Activated naive CD4-positive, alpha-beta T cell treated with anti-CD3 and anti-CD28 coated beads for 36 hours (primary cell): ENCODE measurements at regions not wholly inside any gene's neighbourhood (a gene's known extent, or its start where the extent isn't known, plus 50 kb on each side); places are given as distances from the start of the nearest gene placed in this dataset.

Source experiments
- CTCF ChIA-PET: fragments of 350-600 bp; sonication (Branson Sonifier 250); formaldehyde crosslinking; loops from one replicate; lab custom pipeline; 2021; ENCODE audit warnings: antibody characterized with exemption; lab: Charles Lee
- DNase-seq: peaks from one replicate; pipeline ENCODE4 v3.0.0-alpha.2; 2020
- H3K27ac Mint-ChIP-seq: one replicate; pipeline ENCODE4 v1.8.0; 2021; ENCODE audit warnings: mild to moderate bottlenecking, mixed read lengths
- H3K27me3 Mint-ChIP-seq: one replicate; pipeline ENCODE4 v1.8.0; 2021; ENCODE audit warnings: low read depth, mixed read lengths
- H3K36me3 Mint-ChIP-seq: one replicate; pipeline ENCODE4 v1.8.0; 2021; ENCODE audit warnings: low read depth, mixed read lengths
- H3K4me1 Mint-ChIP-seq: one replicate; pipeline ENCODE4 v1.8.0; 2021; ENCODE audit warnings: low read depth, mixed read lengths
- H3K4me3 Mint-ChIP-seq: one replicate; pipeline ENCODE4 v1.8.0; 2021; ENCODE audit warnings: mild to moderate bottlenecking, moderate library complexity, mixed read lengths
- H3K9me3 Mint-ChIP-seq: one replicate; pipeline ENCODE4 v1.8.0; 2021; ENCODE audit warnings: mixed read lengths
- intact Hi-C: fragments of 100-400 bp; cut with micrococcal nuclease; formaldehyde crosslinking; loops from one replicate; pipeline ENCODE4 v1.15.1; 2023

DNA sequence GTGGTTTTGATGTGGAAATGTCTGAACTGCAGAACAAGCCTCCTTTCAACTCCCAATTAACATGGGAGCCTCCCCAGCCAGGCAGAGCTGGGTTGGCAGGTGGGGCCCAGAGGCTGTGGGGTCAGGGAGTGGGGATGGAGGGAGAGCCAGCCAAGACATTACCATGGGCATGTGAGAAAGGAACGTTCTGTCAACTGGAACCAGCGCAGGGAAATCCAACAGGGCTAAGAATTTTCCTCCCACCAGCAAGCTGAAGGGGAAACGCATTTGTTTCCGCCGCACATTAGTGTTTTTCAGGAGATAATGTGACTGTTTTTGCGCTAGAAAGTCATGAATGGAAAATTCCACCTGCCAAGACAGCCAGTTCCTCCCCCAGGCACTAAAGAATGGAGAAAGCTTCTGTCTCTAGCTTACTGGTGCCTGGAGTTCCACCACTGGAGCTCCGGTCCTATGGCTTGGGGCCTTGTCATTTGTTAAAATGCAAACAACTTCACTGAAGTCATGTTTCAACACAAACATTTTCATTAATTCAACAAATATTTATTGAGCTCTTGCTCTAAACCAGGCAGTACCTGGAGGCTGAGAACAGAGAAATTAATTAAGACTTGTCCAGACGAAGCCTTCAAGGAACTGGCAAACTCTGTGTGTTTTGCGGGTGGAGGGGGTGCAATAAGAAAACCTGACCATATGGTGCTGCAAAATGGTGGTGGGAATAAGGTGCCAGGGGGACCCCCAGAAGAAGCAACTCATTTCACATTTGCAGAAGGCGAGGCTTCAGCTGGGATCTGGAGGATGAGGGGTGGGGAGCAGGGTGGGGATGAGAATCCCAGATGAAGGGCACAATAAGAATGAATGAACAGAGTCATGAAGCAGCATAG lies 305.1 kb downstream of the MATN1 start:
- Mint-ChIP-seq H3K4me3 (no peak overlapping the region), H3K27me3 (peaks cover 9% of the 10 kb centered on the region), H3K4me1 (no peaks in the 10 kb centered on the region), H3K36me3 (no peaks in the 10 kb centered on the region), H3K9me3 (no peaks in the 10 kb centered on the region), H3K27ac (no peak overlapping the region)
- DNase-seq = no peak
- intact Hi-C loops = no loop called here
- CTCF ChIA-PET = no interaction called here

DNA sequence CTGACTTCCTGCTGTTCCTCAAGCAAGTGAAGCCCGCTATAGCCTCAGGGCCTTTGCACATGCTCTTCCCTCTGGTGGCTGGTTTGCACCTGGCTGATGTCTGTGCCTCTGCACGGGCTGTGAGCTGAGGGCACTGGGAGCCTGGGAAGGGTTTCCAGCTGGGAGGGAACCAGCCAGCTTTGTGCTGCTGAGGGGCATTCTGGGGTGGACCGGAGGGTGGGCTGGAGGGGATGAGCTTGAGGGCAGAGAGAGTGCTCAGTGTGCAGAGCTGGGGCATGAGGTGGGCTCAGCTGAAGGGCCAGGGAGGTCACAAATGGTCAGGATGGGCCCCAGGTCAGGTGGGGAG lies 305.7 kb downstream of the MATN1 start:
- H3K36me3 Mint-ChIP-seq = no peaks in the 10 kb centered on the region
- CTCF ChIA-PET = no interaction called here
- DNase-seq = no peak
- no peak overlapping the region for H3K27ac Mint-ChIP-seq
- intact Hi-C loops = no loop called here
- H3K4me3 Mint-ChIP-seq = no peak overlapping the region
- peaks cover 4% of the 10 kb centered on the region for H3K27me3 Mint-ChIP-seq
- H3K4me1 Mint-ChIP-seq = no peaks in the 10 kb centered on the region
- no peaks in the 10 kb centered on the region for H3K9me3 Mint-ChIP-seq

DNA sequence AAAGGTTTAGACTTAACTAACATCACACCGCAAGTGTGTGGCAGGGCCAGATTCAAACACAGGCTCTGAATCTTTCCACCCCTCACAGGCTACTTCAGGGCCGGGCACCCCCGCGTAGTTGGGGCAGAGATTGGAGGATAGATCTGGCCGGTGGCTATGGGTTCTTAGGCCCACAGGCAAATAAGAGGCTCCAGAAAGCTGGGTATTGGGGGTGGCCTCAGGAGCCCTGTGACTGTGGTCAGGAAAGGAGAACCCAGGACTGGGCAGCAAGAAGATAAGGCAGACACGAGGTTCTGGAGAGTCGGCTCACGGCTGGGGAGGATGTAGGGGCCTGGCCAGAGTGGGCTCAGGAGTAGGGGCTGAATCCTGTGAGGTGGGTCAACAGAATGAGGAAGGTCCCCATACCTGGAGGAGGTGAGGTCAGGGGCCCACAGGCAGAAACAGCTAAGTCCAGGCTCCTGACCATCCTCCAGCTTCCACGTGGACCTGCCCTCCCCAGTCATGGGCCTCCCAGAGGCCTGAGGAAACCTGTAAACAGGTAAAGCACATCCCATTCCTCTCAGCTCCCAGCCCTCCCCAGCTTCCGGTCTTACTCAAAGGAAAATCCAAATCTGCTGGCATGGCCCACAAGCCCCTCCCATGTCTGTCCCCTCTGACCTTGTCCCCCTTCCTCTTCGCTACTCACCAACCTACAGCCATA lies 306.2 kb downstream of the MATN1 start:
- Mint-ChIP-seq H3K27ac (no peak overlapping the region), H3K4me1 (no peaks in the 10 kb centered on the region), H3K36me3 (no peaks in the 10 kb centered on the region), H3K27me3 (peaks cover 4% of the 10 kb centered on the region), H3K9me3 (no peaks in the 10 kb centered on the region), H3K4me3 (no peak overlapping the region)
- CTCF ChIA-PET = no interaction called here
- DNase-seq = no peak
- intact Hi-C loops = no loop called here

DNA sequence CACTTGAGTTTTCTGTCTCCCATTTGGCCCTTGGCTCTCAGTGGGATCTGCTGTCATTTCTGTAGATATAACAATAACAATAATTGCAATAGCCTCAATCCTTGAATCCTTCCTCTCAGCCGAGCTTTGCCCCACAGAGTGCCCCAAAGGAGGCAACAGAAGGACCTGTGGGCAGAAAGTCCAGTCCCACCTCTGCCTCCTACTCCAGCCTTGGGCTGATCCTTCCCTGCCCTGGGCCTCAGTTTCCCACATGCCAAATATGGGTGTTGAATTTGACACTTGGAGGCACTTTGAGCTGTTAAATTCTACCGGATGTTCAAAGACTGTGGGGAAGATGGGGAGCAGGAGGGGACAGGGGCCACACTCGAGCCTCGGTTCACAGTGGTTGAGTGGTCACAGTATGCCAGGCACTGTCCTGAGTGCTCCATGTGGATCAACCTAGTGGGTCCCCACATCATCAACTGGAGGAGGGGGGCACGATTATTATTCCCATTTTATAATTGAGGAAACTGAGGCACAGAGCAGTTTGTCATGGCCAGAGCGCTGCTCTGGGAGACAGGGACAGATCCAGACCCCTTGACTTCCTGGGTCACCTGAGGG lies 307.1 kb downstream of the MATN1 start:
- CTCF ChIA-PET = no interaction called here
- H3K36me3 Mint-ChIP-seq = no peaks in the 10 kb centered on the region

DNA sequence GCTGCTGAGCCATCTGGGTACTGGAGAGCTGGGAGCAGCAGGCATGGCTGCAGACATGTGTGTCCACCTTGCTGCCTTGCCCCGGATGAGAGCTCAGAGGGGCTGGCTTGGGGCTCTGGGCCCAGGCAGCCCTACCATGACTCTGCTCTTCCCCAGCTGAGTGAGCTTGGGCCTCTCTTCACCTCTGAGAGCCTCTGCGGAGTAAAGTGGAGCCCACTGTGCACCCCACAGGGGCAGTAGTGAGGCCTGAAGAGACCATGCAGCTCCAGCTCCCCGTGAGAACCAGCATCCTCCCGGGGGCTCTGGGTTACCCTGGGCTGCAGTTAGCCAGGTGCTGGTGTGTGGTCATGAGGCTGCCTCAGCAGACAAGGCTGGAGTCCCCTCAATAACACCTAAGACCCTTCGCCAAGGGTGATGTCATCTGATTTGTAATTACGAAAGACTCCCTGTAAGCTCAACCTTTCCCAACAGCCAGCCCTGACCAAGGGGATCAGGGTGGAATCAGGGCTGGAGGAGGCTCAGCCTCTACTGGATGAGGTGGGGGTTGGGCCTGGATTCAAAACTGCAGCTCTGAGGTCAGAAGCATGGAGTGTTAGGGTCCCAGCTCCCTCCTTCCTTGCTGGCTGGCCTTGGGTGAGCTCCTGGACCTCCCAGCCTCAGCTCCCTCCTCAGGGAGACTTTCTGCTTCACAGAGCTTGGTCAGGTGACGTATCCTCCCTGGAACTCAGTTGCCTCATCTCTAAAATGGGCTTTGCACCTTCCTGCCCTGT lies 308.0 kb downstream of the MATN1 start:
- no peak overlapping the region for H3K27ac Mint-ChIP-seq
- no peaks in the 10 kb centered on the region for H3K36me3 Mint-ChIP-seq
- no peak overlapping the region for H3K4me3 Mint-ChIP-seq
- H3K4me1 Mint-ChIP-seq = no peaks in the 10 kb centered on the region
- no peak for DNase-seq
- intact Hi-C loops = no loop called here
- H3K27me3 Mint-ChIP-seq = peaks cover 4% of the 10 kb centered on the region
- no peaks in the 10 kb centered on the region for H3K9me3 Mint-ChIP-seq
- CTCF ChIA-PET = no interaction called here

More for the DNA sequence above, 307.1 kb downstream of the MATN1 start:
- H3K4me1 Mint-ChIP-seq = no peaks in the 10 kb centered on the region
- no peak overlapping the region for H3K4me3 Mint-ChIP-seq
- intact Hi-C loops = no loop called here
- H3K27me3 Mint-ChIP-seq = peaks cover 4% of the 10 kb centered on the region
- no peak for DNase-seq
- no peaks in the 10 kb centered on the region for H3K9me3 Mint-ChIP-seq
- no peak overlapping the region for H3K27ac Mint-ChIP-seq

DNA sequence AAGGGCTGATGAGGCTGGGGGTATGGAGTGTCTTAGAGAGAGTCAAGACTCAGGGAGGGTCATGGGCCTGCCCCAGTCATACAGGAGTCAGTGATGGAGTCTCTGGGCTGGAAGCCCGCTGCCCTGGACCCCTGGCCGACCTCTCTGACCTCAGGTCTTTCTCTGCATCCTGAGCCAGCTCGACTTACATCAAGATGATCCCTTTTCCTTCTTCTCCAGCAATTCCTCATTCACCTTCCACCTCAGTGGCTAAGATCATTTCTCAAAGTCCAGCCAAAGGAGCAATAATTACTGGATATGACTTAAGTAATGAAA lies 308.6 kb downstream of the MATN1 start:
- H3K4me1 Mint-ChIP-seq = no peaks in the 10 kb centered on the region
- peaks cover 4% of the 10 kb centered on the region for H3K27me3 Mint-ChIP-seq
- intact Hi-C loops = no loop called here
- DNase-seq = no peak
- no peaks in the 10 kb centered on the region for H3K36me3 Mint-ChIP-seq
- no peak overlapping the region for H3K4me3 Mint-ChIP-seq
- CTCF ChIA-PET = no interaction called here
- no peaks in the 10 kb centered on the region for H3K9me3 Mint-ChIP-seq
- H3K27ac Mint-ChIP-seq = no peak overlapping the region

DNA sequence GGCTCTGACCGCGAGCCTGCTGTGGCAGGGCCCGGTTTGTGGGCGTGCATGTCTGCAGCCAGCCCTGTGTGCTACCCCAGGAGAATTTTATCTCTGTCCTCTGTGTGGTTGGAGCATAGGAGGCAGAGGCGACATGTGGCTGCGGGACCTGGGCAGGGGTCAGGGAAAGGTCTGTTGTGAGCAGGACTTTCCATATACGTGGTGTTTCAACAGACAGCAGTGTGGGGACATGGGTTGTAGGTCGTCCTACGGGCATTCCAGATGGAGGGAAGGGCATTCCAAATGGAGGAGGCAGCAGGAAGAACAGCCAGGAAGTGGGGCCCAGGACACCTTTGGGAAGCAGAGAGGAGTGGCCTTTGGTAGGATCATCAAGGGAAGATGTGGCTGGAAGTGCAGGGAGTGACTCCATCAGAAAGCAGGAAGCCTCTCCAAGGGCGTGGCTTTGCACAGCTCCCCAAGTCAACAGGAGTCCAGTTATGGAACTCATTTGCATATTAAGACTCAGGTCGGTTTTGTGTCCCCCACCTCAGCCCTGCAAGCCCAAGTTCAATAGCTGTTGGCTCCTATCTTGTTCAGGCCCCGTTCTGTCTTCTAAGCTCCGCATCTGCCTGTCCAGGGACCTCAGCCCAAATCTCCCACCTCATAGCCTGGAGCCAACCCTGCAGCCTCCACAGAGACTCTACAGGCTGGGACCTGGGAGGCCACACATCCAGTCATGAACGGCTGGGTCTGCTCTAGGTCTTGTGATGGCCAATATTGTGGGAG lies 309.1 kb downstream of the MATN1 start:
- Mint-ChIP-seq H3K4me1 (no peaks in the 10 kb centered on the region), H3K27me3 (peaks cover 2% of the 10 kb centered on the region), H3K27ac (no peak overlapping the region), H3K9me3 (no peaks in the 10 kb centered on the region), H3K4me3 (no peak overlapping the region), H3K36me3 (no peaks in the 10 kb centered on the region)
- intact Hi-C loops = no loop called here
- no peak for DNase-seq
- CTCF ChIA-PET = no interaction called here

DNA sequence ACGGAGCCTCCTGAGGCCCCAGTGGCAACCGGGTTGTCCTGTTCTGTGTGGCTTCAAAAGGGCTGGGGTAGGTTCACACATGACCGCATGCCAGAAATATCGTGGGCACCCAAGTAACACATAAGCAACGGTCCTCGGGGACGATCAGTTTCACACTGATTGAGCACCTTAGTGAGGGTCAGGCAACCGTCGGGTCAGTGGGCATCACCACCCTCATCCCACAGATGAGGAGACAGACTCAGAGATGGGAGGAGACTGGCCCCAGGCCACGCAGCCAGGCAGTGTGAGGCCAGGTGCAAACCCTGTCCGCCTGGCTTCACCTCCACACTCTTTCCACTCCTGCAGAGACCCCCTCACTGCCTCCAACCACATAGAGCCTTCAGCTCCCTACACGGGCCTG lies 309.8 kb downstream of the MATN1 start:
- H3K36me3 Mint-ChIP-seq = no peaks in the 10 kb centered on the region
- H3K27ac Mint-ChIP-seq = no peak overlapping the region
- no peak overlapping the region for H3K4me3 Mint-ChIP-seq
- intact Hi-C loops = no loop called here
- CTCF ChIA-PET = no interaction called here
- no peaks in the 10 kb centered on the region for H3K4me1 Mint-ChIP-seq
- H3K27me3 Mint-ChIP-seq = peaks cover 6% of the 10 kb centered on the region
- H3K9me3 Mint-ChIP-seq = no peaks in the 10 kb centered on the region
- no peak for DNase-seq

DNA sequence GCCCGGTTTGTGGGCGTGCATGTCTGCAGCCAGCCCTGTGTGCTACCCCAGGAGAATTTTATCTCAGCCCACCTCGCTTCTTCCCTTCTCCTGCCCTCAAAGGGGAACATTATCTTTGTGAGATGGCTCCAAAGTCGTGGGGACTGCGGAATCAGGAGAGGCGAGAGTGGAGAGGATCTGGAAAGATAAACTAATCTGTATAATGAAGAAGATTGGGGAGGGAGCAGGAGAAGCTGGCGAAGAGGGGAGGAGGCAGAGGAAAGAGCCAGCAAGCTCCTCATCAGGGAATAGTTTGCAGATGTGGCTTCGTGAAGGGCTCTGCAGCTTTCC lies 310.3 kb downstream of the MATN1 start:
- Mint-ChIP-seq H3K27me3 (peaks cover 6% of the 10 kb centered on the region), H3K9me3 (no peaks in the 10 kb centered on the region), H3K27ac (no peak overlapping the region), H3K4me3 (no peak overlapping the region), H3K36me3 (no peaks in the 10 kb centered on the region), H3K4me1 (no peaks in the 10 kb centered on the region)
- CTCF ChIA-PET = no interaction called here
- no peak for DNase-seq
- intact Hi-C loops = no loop called here

DNA sequence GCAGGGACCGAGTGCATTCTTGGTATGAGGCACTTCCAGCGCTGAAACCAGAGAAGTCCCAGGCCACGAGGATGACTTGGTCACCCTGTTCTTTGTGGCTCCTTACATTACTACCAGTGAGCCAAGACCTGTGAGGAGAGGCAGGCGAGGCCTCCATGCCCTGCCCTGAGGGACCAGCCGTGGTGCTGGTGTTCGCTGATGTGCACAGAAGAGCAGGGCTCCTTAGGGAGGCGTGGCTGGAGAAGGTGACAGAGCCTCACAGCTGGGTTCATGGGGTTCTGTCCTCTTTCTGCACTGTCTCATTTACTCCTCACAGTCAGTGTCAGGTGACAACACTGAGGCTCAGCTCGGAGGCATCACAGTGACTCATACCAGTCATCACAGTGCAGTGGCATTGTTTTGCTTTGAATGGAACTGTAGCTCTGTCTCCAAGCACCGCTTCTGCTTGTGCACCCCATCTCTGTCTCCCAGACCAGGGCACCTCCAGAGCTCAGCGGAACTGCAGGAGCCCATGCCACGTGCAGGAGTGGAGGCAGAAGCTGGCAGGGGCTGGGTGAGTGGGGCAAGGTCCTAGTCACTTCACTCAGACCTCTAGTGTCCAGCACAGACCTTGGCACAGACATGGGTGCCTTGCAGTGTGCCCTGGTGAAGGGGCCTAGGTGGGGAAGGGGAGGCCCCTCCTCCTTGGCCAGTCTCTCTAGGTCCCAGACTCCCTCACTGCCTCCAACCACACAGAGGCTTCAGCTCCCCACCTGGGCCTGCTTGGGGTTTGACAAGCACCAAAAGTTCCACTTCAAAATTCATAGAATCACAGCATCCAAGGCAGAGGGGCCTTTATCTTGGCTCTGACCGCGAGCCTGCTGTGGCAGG lies 310.9 kb downstream of the MATN1 start:
- Mint-ChIP-seq H3K4me1 (no peaks in the 10 kb centered on the region), H3K27me3 (peaks cover 7% of the 10 kb centered on the region), H3K4me3 (no peak overlapping the region), H3K27ac (no peak overlapping the region), H3K36me3 (no peaks in the 10 kb centered on the region), H3K9me3 (no peaks in the 10 kb centered on the region)
- intact Hi-C loops = no loop called here
- CTCF ChIA-PET = no interaction called here
- peak; percentile 11 for DNase-seq

DNA sequence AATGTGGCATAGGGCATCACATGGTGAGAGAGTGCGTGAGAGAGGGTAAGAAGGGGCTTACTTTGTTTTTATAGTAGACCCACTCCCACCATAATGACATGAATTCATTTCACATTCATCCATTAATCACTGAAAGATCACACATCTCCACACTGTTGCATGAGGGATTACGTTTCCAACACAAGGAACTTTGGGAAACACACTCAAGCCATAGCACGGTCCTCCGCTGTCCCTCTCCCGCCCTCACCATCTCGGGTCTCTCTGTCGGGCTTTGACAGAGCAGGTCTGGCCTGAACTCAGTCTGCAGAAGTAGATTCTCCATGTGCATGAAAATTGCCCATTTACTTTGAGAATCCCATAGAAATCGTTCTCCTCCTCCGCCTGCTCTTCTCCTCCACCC lies 312.2 kb downstream of the MATN1 start:
- Mint-ChIP-seq H3K36me3 (no peaks in the 10 kb centered on the region), H3K27me3 (peaks cover 7% of the 10 kb centered on the region), H3K4me1 (no peaks in the 10 kb centered on the region), H3K27ac (no peak overlapping the region), H3K4me3 (no peak overlapping the region), H3K9me3 (no peaks in the 10 kb centered on the region)
- CTCF ChIA-PET = no interaction called here
- DNase-seq = no peak
- intact Hi-C loops = no loop called here
